HG03565 (cell line): ENCODE measurements at regions not wholly inside any gene's neighbourhood (a gene's known extent, or its start where the extent isn't known, plus 50 kb on each side); places are given as distances from the start of the nearest gene placed in this dataset.
"Not testable (repeated sequence)": the region's sequence is repeated elsewhere in the genome, so short reads cannot be mapped to it uniquely, and the experiment has no call there.

Experiments
- ATAC-seq: cut with Tn5 transposase; IDR thresholded peaks from one replicate; pipeline ENCODE4 v1.9.1; 2021; ENCODE audit warnings: mild to moderate bottlenecking, moderate library complexity; ENCODE audit not compliant: unreplicated experiment

DNA sequence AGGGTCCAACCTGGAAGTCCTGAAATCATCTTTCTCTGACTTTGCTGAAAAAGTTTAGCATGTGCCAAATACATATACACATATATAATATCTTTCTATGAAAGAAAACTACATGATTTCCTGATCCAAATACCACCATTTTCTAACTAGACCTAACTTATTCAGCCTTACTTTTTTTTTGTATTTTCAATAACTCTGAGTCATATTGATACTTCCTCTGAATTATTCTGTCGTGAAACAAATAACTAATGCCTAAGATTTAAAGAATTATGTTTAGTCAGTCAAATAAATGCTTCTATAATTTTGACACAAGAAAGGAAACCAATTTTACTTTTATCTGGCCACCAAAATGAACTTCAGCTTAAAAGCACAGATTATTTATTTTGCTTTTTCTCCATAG, 760.2 kb upstream of the GBE1 start:
- no peak for ATAC-seq

DNA sequence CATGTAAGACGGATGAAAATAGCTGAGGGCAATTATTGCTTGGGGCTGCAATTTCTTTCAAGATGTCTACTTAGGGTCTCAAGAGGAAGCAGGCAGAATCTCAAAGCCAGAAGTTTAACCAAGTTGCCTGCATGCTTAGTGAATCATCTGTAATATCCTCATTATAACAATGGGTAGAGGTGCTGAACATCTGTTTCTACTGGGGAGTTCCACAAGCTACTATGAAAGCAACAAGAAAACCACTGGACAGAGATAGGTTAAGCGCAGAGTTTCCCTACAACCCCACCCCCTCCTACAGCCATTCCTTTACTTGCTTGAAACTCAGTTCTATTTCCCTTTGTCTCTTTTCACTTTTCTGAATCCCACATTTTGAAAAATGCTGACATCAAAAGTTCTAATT, 759.4 kb upstream of the GBE1 start:
- ATAC-seq = no peak

DNA sequence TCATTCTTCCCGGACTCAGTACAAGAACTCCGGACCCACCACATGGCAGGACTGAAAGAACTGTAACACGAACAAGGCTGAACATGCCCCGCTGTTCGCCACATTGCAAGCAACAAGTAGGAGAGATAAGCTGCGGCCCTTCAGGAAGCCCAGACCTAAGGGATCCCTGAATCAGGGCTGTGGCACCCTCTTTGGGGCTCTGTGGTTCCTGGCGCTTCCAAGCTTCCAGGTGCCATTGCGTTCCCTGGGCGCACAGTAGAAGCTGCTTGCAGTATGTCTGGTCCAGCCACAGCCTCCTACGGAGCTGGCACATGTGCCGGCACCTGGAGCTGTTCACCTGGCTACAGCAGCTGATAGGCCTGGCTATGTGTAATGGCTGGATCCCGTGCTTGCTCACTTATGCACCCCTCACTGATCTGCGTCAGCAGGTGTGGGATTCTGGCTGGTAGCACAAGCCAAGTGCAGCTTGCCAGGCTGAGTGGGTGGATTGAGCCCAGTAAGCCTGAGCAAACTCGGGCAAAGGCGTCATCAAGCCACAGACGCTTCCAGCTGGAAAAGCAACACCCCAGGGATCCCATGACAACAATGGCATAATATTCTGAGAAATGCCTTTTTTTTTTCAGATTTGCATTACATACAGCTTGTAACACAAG, 748.6 kb upstream of the GBE1 start:
- no peak for ATAC-seq

DNA sequence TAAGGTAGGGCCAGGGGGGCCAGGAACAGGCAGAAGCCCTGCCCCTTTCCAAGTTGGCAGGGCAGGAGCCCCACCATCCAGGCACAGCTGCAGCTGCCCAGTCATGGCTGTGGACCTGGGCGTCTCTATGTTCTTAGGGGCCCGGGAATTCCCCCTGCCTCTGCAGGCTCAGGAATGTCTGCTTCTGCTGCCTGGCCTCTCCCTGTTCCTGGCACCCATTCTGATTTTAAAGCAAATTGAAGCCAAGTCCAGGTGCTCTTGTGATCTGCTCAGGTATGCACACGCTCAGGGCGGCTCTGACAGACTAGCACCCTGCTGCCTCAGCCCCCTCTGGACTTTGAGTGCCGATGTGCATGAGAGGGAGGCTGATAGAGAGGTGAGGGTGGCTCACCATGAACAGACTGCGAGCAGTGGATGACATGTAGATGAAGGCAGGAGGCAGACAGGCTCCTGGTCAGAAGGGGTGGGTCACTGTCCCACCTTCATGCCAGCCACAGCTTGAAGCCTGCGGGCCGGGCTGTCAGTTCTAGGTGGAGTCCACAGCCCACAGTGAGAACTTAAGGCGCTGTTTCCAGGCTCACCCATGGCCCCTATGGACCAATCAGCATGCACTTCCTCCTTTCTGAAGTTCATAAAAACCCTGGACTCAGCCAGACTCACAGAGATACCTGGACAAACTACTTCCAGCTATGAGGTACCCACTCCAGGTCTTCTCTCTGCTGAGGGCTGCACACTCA, 747.8 kb upstream of the GBE1 start:
- ATAC-seq = no peak

DNA sequence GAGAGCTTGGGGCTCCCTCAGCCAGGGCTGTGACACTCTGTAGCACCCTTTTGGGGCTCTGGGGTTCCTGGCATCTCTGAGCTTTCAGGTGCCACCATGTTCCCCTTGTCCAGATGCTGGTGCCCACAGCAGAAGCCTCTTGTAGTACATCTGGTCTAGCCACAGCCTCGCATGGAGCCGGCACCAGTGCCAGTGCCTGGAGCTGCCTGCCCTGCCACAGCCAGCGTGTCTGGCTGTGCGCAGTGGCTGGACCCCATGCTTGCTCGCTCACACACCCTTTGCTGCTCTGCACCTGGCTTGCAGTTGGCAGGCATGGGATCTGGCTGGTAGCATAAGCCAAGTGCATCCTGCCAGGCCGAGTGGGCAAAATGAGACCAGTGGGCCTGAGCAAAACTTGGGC, 744.8 kb upstream of the GBE1 start:
- ATAC-seq = no peak

DNA sequence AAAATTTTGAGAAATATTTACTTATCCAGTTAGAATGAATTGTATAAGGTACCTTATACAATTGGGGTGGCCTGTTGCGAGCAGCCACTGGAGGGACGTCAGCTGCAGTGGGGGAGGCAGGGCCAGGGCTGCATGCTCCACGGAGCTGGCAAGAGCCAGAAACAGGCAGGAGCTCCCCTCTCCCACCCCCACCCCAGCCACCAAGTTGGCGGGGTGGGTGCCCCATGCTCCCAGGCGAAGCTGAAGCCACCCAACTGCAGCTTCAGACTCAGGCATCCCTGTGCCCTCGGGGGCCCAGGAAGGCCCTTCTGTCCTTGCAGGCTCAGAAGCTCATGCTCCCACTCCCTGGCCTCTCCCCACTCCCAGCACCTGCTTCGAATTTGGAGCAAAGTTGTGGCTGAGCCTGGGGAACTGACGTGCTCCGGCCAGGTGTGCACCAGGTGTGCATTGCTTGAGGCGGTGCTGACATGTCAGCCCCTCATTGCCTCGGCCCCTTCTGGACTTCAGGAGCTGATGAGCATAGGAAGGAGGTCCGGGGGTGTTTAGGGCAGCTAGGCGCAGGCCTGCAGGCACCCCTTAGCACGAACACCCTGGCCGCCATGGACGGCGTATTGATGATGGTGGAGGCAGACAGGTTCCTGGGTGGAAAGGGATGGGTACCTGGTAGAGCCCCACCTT, 743.8 kb upstream of the GBE1 start:
- ATAC-seq = no peak

DNA sequence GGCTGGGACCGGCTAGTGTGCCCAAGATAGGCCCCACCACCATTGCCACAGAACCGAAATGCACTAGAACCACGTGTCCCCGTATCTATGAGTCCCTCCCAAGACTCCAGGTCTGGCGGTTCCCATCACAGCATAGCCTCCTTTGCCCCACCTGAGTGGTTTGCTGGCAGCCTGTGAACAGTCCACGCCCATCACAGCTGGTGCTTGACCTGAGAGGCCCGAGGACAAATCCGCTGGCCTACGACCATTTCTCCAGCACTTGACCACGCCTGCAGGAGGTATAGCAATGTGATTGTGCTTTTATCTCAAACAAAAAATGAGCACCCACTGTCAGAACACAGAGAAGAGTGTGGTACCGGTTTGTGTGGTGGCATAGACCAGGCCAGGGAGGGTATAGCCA, 736.7 kb upstream of the GBE1 start:
- ATAC-seq = no peak

DNA sequence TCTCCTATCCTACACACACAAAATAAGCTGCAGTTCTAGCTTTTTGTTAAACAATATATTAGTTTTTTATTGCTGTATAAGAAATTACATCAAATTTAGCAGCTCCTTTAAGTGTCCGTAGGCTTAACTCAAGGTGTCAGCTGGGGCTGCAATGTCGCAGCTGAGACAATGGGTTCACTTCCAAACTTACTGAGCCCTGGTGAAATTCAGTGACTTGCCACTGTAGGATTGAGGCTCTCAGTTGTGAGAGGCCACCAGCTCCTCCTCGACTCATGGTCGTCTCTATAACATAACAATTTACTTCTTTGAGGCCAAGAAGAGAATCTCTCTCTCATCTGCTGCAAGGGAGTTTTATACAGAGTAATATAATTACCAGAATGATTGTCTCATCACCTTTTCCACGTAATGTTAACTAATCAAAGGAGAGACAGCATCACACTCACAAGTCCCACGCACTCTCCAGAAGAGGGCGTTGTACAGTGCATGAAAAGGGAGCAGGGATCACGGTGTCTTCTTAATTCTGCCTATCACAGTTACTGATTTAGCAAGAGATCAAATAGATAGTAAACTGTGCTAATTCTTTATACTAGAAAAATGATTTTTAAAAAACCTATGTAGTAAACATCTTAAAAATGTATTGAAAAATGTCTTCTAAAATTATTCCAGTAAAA, 735.6 kb upstream of the GBE1 start:
- ATAC-seq = no peak

DNA sequence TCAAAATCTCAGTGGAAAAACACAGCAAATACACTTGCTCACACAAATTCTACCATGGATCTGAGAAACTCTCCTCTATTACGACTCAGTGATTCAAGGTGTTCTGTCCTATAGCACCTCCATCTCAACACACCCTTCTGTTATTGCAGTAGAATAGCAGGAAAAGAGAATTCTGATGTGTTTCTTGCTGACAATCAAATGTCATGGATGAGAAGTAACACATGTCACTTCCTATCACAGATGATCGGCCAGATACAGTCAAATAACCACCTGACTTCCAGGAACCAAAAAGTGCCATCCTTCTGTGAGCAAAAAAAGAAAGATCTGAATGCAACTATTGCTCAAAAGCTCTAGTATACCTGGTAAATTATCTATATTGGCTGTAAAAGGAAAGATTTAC, 734.2 kb upstream of the GBE1 start:
- ATAC-seq = no peak

DNA sequence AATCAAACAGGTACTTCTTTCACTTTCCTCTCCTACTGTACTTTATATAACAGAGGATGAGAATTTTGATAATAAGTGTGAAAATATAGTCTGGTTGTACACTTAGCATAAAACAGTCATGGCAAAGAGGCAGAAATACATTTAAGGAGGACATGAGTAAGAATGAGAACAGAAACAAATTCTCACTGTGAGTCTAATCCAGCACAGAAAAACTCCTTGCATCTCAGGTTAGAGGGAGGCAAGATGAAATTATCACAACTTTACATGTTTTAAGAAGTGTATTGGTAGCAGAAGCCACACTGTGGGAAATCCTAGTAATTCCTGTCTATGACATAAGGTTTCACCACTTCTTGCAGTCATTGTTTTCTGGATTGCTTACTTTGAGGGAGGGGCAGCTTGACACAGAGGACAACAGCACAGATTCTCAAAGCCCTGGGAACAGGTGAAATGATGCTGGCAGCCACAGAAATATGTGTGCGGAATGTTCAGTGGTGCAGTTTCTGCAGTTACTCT, 733.6 kb upstream of the GBE1 start:
- no peak for ATAC-seq

DNA sequence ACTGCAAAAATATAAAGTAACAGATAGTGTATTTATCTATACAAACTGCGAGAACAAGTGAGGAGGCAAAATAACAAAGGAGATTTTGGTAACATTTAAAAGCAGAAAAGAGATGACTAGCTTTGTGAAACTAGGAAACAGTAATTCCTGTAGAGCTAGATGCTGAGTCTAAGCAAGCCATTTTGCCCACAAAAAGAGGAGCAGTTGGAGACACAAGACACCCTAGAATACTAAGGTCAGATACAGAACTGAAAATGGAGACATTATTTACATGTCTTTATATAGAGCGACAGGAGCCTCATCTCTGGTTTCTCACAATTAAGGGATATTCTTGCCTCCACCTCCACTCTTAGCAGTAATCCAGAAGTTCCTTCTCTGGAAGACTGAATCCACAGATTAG, 732.4 kb upstream of the GBE1 start:
- ATAC-seq = no peak

DNA sequence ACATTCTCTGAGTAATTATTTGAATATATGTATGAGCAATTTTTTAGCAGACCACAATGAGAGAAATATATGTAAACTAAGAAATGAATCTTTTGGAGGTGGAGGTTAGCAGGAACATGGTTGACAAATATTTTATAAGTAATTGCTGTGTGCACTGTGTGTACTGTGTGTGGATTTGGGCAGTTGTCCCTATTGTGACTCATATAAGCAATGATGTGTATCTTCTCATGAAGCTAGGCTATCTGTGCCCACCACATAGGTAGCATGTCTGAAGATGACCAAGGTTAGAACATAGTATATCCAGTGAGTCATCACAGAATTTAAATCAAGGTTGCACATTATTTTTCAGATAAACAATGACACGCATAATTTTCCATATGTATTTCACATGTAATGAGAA, 713.9 kb upstream of the GBE1 start:
- ATAC-seq = no peak

DNA sequence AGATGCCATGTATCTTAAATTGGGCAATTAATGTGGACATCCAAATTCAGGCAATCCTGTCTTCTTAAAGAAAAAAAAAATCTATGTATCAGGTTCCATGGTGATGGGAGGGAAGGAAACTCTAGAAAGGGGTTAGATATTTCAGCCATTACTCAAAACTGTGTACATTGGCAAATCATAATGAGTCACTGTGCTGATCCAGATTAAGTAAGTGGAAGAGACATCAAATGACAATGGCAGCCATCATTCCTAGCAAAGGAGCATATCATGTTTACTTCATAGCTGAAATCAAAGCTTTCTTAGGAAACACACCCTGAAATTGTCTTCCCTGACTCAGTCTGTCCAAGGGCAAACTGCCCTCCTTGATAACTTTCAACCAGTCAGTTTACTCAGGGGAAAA, 713.3 kb upstream of the GBE1 start:
- no peak for ATAC-seq

DNA sequence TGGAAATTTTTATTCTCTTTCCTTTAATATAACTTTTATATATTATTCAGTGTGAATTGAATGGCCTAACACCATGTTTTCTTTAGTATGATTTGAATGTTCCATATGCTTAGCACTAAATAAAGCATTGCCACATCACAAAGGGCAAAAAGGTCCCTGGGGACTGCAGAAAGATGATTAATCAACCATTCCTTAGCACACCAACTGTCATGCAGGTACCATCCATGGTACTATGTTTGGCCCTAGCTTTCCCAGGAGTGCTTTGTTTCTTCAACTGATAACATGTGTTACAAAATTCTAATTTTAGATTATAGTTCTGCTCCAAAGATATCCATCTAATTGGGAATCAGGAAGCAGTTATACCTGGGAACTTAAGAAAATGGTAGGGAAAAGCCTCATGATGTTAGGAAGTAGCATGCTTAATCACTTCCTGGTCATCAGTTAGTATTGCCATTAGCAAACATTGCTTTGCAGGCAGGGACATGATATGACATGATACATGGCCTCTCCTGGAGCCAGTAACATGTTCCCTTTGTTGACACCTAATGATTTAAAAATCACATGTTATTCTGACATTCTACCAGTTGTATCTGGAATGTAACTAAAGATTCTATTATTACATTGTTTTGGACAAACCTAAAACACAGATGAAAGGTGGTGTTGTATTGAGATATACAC, 712.6 kb upstream of the GBE1 start:
- ATAC-seq = no peak

DNA sequence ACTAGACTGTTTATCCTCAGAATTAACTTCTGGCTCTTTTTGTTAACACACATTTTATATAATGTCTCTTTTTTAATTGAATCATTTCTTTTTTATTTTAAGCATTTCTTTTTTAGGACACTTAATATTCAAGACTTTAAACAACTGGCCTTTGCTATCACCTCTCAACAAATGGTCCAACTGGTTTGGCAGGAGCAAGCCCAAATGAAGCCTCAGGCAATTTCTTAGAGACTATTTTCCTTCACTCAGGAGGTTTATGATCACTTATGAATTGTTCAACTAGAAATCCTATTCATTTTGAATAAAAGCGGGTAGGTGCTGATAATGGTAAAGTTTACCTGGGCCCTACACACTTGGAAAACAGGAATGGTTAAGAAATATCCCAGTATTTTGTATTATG, 705.6 kb upstream of the GBE1 start:
- no peak for ATAC-seq

DNA sequence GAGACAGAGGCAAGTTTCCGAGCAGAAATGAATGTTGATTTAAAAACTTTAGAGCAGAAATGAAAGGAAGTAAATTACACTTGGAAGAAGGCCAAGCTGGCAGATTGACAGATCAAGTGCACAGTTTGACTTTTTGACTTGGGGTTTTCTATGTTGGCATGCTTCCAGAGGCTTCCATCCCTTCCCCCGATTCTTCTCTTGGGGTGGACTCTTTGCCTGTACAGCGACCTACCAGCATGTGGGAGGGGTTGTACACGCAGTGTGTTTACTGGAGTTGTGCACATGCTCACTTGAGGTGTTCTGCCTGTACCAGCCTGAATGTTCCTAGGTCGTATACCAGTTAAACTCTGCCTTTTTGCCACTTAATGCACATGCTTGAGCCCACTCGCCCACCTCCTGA, 701.5 kb upstream of the GBE1 start:
- ATAC-seq = no peak

DNA sequence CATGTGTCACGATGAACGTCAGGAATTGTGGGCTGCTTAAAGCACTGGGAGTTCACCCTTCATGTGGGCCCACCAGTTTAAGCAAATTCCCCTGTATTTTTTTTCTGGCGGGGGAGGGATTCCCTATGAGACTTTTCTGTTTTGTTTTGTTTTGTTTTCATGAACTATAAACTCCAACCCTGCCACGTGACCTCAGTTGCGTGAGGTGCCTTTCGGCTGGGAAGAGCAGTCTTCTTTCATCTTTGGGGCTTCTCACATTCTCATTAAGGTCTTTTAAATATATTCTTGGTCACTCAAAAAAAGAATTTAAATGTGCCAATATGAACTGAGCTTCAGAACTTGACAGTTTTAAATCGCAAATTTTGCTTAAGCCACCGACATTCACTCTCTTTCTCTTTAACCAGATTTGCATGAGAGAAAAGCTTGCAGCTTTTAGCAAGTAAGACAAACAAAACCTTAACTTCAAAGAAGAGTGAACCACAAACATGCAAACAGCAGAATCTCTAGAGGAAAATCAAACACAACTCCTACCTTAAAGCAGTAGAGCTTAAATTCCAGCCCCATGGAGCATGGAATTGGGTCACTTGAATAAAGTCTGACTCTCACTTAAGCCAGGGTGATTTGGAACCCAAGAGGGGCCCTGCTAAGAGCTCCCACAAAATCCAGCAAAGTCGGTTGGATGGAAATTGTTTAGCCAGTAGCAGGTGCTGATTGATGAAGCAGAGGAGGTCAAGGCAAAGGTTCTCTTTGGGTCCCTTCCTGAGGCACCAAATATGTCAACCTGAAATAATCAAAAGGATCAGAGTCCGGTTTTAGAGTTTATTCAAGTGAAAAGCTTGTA, 699.8 kb upstream of the GBE1 start:
- ATAC-seq = no peak

DNA sequence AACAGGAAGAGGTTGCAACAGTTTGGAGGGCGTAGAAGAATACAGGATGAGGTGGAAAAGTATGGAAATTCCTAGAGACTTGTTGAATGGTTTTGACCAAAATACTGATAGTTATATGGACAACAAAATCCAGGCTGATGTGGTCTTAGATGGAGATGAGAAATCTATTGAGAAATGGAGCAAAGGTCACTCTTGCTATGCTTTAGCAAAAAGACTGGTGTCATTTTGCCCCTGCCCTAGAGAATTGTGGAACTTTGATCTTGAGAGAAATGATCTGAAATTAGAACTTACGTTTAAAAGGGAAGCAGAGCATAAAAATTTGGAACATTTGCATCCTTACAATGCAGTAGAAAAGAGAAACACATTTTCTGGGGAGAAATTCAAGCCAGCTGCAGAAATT, 686.9 kb upstream of the GBE1 start:
- no peak for ATAC-seq

DNA sequence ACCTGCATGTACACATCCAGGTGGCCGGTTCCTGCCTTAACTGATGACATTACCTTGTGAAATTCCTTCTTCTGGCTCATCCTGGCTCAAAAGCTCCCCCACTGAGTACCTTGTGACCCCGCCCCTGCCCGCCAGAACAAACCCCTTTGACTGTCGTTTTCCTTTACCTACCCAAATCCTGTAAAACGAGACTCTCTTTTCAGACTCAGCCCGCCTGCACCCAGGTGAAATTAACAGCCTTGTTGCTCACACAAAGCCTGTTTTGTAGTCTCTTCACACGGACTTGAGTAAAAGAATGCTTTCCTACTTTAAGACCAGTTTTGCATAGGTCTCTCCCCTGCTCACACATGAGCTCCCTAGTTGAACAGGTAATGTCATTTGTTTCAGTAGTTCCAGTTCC, 667.4 kb upstream of the GBE1 start:
- ATAC-seq = not testable (repeated sequence)

DNA sequence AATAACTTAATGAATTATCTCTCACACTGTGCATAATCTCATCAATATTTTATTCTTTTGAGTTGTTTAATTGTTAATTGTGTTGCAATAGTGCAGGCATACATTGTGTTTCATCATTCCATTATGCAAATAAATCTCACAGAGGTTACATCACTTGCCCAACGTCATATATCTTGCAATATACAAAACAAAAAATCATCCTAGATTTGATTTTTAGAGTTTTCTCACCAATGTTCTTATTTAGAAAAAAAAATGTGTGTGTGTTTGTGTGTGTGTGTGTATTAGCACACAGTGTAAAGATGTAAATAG, 662.5 kb upstream of the GBE1 start:
- no peak for ATAC-seq
